ENCODE measurements at regions not wholly inside any gene's neighbourhood (a gene's known extent, or its start where the extent isn't known, plus 50 kb on each side); places are given as distances from the start of the nearest gene placed in this dataset.

DNA sequence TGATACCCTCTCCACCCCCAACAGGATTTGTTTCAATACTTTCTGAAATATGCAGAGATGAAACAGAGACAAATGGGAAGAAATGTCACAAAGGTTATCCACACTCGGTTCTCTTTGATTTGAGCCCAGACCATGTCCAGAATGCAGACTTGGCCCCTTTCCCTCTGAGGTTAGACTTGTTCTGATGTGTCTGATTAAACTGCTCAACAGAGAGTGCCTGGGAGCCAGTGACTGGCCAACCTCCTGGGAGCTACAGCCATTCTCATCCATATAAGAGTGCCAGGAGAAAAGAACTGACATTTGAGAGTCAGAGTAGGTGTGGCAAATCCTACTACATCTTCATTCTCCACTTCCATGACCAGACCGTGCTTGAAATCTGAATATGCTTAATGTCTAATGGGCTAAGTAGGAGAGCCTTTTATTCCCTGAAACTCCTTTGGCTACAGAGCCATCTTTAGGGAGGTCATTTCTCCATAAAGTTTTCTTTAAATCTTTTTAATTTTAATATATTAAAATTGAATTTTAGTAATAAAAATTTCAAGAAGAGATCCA lies 201.4 kb downstream of the BLID start:
- no peak for ATAC-seq
- H3K79me2 ChIP-seq (ENCODE audit: insufficient read depth, low read length), result no peaks in the 10 kb centered on the region
- intact Hi-C loops (cut with micrococcal nuclease), result no loop called here
- BruUV-seq (replicated peaks), result no TSS peak
- ChIA-PET CTCF (no interaction called here), POLR2A (no interaction called here), RAD21 (ENCODE audit: low non-redundant PET in 1 of 2, low total read pairs in 2 of 2, uncharacterized antibody in 2 of 2, unreplicated experiment in 2 of 2) (no interaction called here)
- H3K4me1 ChIP-seq (ENCODE audit: control insufficient read depth in 1 of 2, insufficient read depth in 2 of 2, low read length in 2 of 2), result no peaks in the 10 kb centered on the region
- no peaks in the 10 kb centered on the region for H3K27me3 ChIP-seq (ENCODE audit: insufficient read depth, low read length)
- H3K9me2 ChIP-seq (ENCODE audit: insufficient read depth), result no peaks in the 10 kb centered on the region; the same call in 1 of the 2 replicates
- H3K9me3 ChIP-seq (ENCODE audit: control insufficient read depth in 1 of 2, insufficient read depth in 1 of 2, low read depth in 1 of 2, low read length in 2 of 2), result no peaks in the 10 kb centered on the region
- no peak overlapping the region for H3K27ac ChIP-seq (ENCODE audit: low read depth, low read length)
- no peaks in the 10 kb centered on the region for H3K36me3 ChIP-seq (ENCODE audit: control insufficient read depth in 1 of 2, insufficient read depth in 2 of 2, low read length in 2 of 2)
- no peak overlapping the region for H2AFZ ChIP-seq (ENCODE audit: low read depth, low read length, poor library complexity, severe bottlenecking)
- TF ChIP-seq EZH2phosphoT487 (IDR thresholded peaks at IDR 0.05; ENCODE audit: borderline replicate concordance) (no peak), CBX3 (IDR thresholded peaks at IDR 0.05; ENCODE audit: low read depth) (no peak)
- H3K9ac ChIP-seq (ENCODE audit: low read length), result no peak overlapping the region
- H3K4me3 ChIP-seq (replicated peaks in 1 of 2; ENCODE audit: low read depth in 1 of 2, low read length in 2 of 2), result no peak overlapping the region
- H4K20me1 ChIP-seq (ENCODE audit: insufficient read depth), result no peaks in the 10 kb centered on the region
- no peak overlapping the region for H3K4me2 ChIP-seq (ENCODE audit: low read length)
- no peak for DNase-seq (ENCODE audit: low read depth, low spot score)

DNA sequence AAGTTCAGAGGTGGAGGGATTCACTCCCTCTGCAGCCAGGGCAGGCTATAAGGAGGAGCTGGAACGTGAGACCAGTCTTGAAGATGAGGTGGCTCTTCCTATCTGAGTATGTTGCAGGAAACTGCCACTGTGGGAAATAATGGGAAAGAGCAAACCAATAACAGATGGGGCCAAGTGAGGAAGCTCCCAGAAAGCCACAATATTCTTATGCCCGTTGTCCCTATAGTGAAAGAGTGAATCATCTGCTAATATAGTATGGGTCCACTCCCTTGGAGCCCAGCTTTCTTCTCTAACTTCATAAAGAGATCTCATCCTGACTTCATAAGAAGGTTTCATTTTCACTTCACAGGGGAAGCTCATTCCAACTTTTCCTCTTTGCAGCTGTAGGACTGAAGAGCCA lies 206.4 kb downstream of the BLID start:
- no TSS peak for BruUV-seq (replicated peaks)
- Histone ChIP-seq H3K9ac (ENCODE audit: low read length) (no peak overlapping the region), H3K36me3 (ENCODE audit: control insufficient read depth in 1 of 2, insufficient read depth in 2 of 2, low read length in 2 of 2) (no peaks in the 10 kb centered on the region), H4K20me1 (ENCODE audit: insufficient read depth) (no peaks in the 10 kb centered on the region), H3K4me1 (ENCODE audit: control insufficient read depth in 1 of 2, insufficient read depth in 2 of 2, low read length in 2 of 2) (no peaks in the 10 kb centered on the region), H3K9me2 (ENCODE audit: insufficient read depth) (no peaks in the 10 kb centered on the region), H3K4me3 (replicated peaks in 1 of 2; ENCODE audit: low read depth in 1 of 2, low read length in 2 of 2) (no peak overlapping the region), H3K27ac (ENCODE audit: low read depth, low read length) (no peak overlapping the region), H3K79me2 (ENCODE audit: insufficient read depth, low read length) (no peaks in the 10 kb centered on the region), H2AFZ (ENCODE audit: low read depth, low read length, poor library complexity, severe bottlenecking) (no peak overlapping the region), H3K9me3 (ENCODE audit: control insufficient read depth in 1 of 2, insufficient read depth in 1 of 2, low read depth in 1 of 2, low read length in 2 of 2) (no peaks in the 10 kb centered on the region), H3K27me3 (ENCODE audit: insufficient read depth, low read length) (no peaks in the 10 kb centered on the region), H3K4me2 (ENCODE audit: low read length) (no peak overlapping the region)
- ChIA-PET POLR2A (no interaction called here), RAD21 (ENCODE audit: low non-redundant PET in 1 of 2, low total read pairs in 2 of 2, uncharacterized antibody in 2 of 2, unreplicated experiment in 2 of 2) (no interaction called here), CTCF (no interaction called here)
- DNase-seq (ENCODE audit: low read depth, low spot score), result no peak
- intact Hi-C loops (cut with micrococcal nuclease), result no loop called here
- no peak for ATAC-seq
- no peak for TF ChIP-seq YY1 (IDR thresholded peaks at IDR 0.05; ENCODE audit: extremely low read depth, insufficient replicate concordance, low read depth, low read length)
- TF ChIP-seq ELF1 (IDR thresholded peaks at IDR 0.05; ENCODE audit: borderline replicate concordance, low read depth), result no peak
- TF ChIP-seq, protein P1, sequence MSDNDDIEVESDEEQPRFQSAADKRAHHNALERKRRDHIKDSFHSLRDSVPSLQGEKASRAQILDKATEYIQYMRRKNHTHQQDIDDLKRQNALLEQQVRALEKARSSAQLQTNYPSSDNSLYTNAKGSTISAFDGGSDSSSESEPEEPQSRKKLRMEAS (IDR thresholded peaks at IDR 0.05), result no peak
- no peak for TF ChIP-seq ZNF274 (IDR thresholded peaks at IDR 0.05; ENCODE audit: low read depth, low read length)
- TF ChIP-seq POLR2AphosphoS5 (IDR thresholded peaks at IDR 0.05; ENCODE audit: low read depth, low read length), result no peak
- TF ChIP-seq RAD21 (IDR thresholded peaks at IDR 0.05; ENCODE audit: low read depth), result no peak
- no peak for TF ChIP-seq ZFX (IDR thresholded peaks at IDR 0.05)
- TF ChIP-seq JUND (IDR thresholded peaks at IDR 0.05), result no peak
- TF ChIP-seq, protein P2, sequence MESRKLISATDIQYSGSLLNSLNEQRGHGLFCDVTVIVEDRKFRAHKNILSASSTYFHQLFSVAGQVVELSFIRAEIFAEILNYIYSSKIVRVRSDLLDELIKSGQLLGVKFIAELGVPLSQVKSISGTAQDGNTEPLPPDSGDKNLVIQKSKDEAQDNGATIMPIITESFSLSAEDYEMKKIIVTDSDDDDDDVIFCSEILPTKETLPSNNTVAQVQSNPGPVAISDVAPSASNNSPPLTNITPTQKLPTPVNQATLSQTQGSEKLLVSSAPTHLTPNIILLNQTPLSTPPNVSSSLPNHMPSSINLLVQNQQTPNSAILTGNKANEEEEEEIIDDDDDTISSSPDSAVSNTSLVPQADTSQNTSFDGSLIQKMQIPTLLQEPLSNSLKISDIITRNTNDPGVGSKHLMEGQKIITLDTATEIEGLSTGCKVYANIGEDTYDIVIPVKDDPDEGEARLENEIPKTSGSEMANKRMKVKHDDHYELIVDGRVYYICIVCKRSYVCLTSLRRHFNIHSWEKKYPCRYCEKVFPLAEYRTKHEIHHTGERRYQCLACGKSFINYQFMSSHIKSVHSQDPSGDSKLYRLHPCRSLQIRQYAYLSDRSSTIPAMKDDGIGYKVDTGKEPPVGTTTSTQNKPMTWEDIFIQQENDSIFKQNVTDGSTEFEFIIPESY (IDR thresholded peaks at IDR 0.05; ENCODE audit: extremely low read depth, insufficient replicate concordance, low read length), result no peak
- no peak for TF ChIP-seq CTCF (IDR thresholded peaks at IDR 0.05 in 2 of 3, conservative IDR thresholded peaks at IDR 0.05 in 1 of 3; ENCODE audit: borderline replicate concordance in 1 of 3, insufficient read depth in 1 of 3, low read depth in 2 of 3, low read length in 2 of 3)
- TF ChIP-seq SP1 (IDR thresholded peaks at IDR 0.05; ENCODE audit: low read depth), result no peak
- no peak for TF ChIP-seq EZH2 (IDR thresholded peaks at IDR 0.05)
- TF ChIP-seq POLR2A (IDR thresholded peaks at IDR 0.05; ENCODE audit: borderline replicate concordance, extremely low read depth, insufficient read depth, insufficient read length), result no peak
- TF ChIP-seq, protein P3, sequence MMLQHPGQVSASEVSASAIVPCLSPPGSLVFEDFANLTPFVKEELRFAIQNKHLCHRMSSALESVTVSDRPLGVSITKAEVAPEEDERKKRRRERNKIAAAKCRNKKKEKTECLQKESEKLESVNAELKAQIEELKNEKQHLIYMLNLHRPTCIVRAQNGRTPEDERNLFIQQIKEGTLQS (IDR thresholded peaks at IDR 0.05), result no peak

Measured in HCT116 (cell line).